H1 (cell line): ENCODE measurements at regions not wholly inside any gene's neighbourhood (a gene's known extent, or its start where the extent isn't known, plus 50 kb on each side); places are given as distances from the start of the nearest gene placed in this dataset.

Experiments used
- CTCF ChIA-PET: fragments of 300-600 bp; sonication (Branson Sonifier 250); formaldehyde crosslinking; loops from one replicate; lab custom pipeline; 2021; ENCODE audit not compliant: partially characterized antibody; lab: Charles Lee
- POLR2A ChIA-PET: fragments of 300-600 bp; sonication (Branson Sonifier 250); formaldehyde crosslinking; loops from one replicate; lab custom pipeline; 2021; ENCODE audit warnings: inconsistent platforms; ENCODE audit not compliant: partially characterized antibody; lab: Charles Lee
- DNase-seq, 2 experiments: peaks; one replicate each; pipeline versions ENCODE4 v3.0.0 to v3.0.0-alpha.2; 2010 to 2022; ENCODE audit warnings: low spot score in 2 of 2, low read depth in 1 of 2, mixed read lengths in 1 of 2
- FAIRE-seq: peaks from 2 replicates; lab custom pipeline; 2011; peaks lifted over from hg19 to GRCh38; lab: Jason Lieb, UNC
- H2AFZ ChIP-seq: 2 replicates; pipeline ENCODE4 v1.8.1; 2012; ENCODE audit warnings: low read length, inconsistent platforms
- H2AK5ac ChIP-seq: 2 replicates; pipeline ENCODE4 v1.6.1; 2013; ENCODE audit warnings: low read depth, low read length
- H2BK120ac ChIP-seq: replicated peaks from 2 replicates; pipeline ENCODE3; 2013; ENCODE audit warnings: low read depth, low read length, inconsistent platforms
- H2BK12ac ChIP-seq: 2 replicates; pipeline ENCODE4 v1.6.1; 2013; ENCODE audit warnings: low read depth, low read length
- H2BK15ac ChIP-seq: 2 replicates; pipeline ENCODE4 v1.6.1; 2013; ENCODE audit warnings: low read length
- H2BK20ac ChIP-seq: 2 replicates; pipeline ENCODE4 v1.6.1; 2013; ENCODE audit warnings: low read length
- H2BK5ac ChIP-seq: 2 replicates; pipeline ENCODE4 v1.6.1; 2013; ENCODE audit warnings: low read depth, low read length
- H3K14ac ChIP-seq: 2 replicates; pipeline ENCODE4 v1.6.1; 2013; ENCODE audit warnings: inconsistent platforms; ENCODE audit not compliant: insufficient read length
- H3K18ac ChIP-seq: 2 replicates; pipeline ENCODE4 v1.6.1; 2013; ENCODE audit warnings: low read length; ENCODE audit errors: extremely low read depth
- H3K23ac ChIP-seq: 2 replicates; pipeline ENCODE4 v1.6.1; 2013; ENCODE audit warnings: inconsistent platforms; ENCODE audit not compliant: insufficient read length
- H3K23me2 ChIP-seq: 2 replicates; pipeline ENCODE4 v1.6.1; 2013; ENCODE audit warnings: low read depth, low read length
- H3K27ac ChIP-seq: 2 replicates; pipeline ENCODE4 v1.6.1; 2011; ENCODE audit warnings: low read depth, low read length, inconsistent platforms
- H3K27me3 ChIP-seq, 4 experiments: replicated peaks in 1 of 4; 1 replicate in 1 of 4; 2 replicates in 3 of 4; pipeline versions ENCODE4 v1.6.1 to v1.8.1; 2011 to 2013; ENCODE audit warnings: low read length in 3 of 4, mild to moderate bottlenecking in 3 of 4, inconsistent platforms in 2 of 4, mixed read lengths in 2 of 4, moderate library complexity in 1 of 4; ENCODE audit not compliant: control insufficient read depth in 3 of 4, insufficient read depth in 3 of 4; ENCODE audit errors: extremely low read depth in 1 of 4
- H3K36me3 ChIP-seq, 4 experiments: 2 replicates each; pipeline versions ENCODE4 v1.6.1 to v1.8.1; 2011 to 2013; ENCODE audit warnings: mild to moderate bottlenecking in 4 of 4, low read length in 3 of 4, moderate library complexity in 2 of 4, control low read depth in 1 of 4, inconsistent platforms in 1 of 4; ENCODE audit not compliant: insufficient read depth in 4 of 4, control insufficient read depth in 2 of 4
- H3K4ac ChIP-seq: replicated peaks from 2 replicates; pipeline ENCODE3; 2013; ENCODE audit warnings: low read length, low read depth, mixed read lengths, inconsistent platforms; ENCODE audit not compliant: insufficient read length
- H3K4me1 ChIP-seq, 4 experiments: replicated peaks in 1 of 4; 1 replicate in 1 of 4; 2 replicates in 3 of 4; pipeline versions ENCODE4 v1.6.1 to v1.8.1; 2011 to 2013; ENCODE audit warnings: low read length in 3 of 4, inconsistent platforms in 2 of 4, mixed read lengths in 1 of 4; ENCODE audit not compliant: insufficient read depth in 4 of 4, control insufficient read depth in 3 of 4
- H3K4me2 ChIP-seq, 2 experiments: 2 replicates each; pipeline versions ENCODE4 v1.6.1 to v1.8.1; 2011 to 2013; ENCODE audit warnings: low read depth in 2 of 2, low read length in 2 of 2, control low read depth in 1 of 2, inconsistent platforms in 1 of 2, mild to moderate bottlenecking in 1 of 2; ENCODE audit not compliant: insufficient read depth in 1 of 2
- H3K4me3 ChIP-seq, 4 experiments: fragments of 200-600, 300-600 bp in 1 of 4; sonication (generic), shearing (Covaris generic), sonication (Bioruptor Twin) in 1 of 4; 2 replicates each; pipeline versions ENCODE4 v1.5.1 to v1.8.1; 2011 to 2016; ENCODE audit warnings: low read length in 4 of 4, low read depth in 3 of 4, control low read depth in 2 of 4, inconsistent platforms in 2 of 4, mild to moderate bottlenecking in 2 of 4, mixed read lengths in 1 of 4, moderate library complexity in 1 of 4; ENCODE audit not compliant: insufficient read depth in 2 of 4; ENCODE audit errors: extremely low read depth in 1 of 4
- H3K56ac ChIP-seq: replicated peaks from 2 replicates; pipeline ENCODE3; 2013; ENCODE audit warnings: low read depth, mild to moderate bottlenecking, mixed read lengths, low read length, inconsistent platforms; ENCODE audit not compliant: insufficient read length
- H3K79me1 ChIP-seq: 2 replicates; pipeline ENCODE4 v1.6.1; 2013; ENCODE audit warnings: low read depth, low read length, control low read depth
- H3K79me2 ChIP-seq, 2 experiments: 2 replicates each; pipeline versions ENCODE4 v1.6.1 to v1.8.1; 2012 to 2013; ENCODE audit warnings: low read length in 2 of 2, mild to moderate bottlenecking in 2 of 2, inconsistent platforms in 1 of 2; ENCODE audit not compliant: insufficient read depth in 2 of 2, control insufficient read depth in 1 of 2
- H3K9ac ChIP-seq, 4 experiments: replicated peaks in 1 of 4; 1 replicate in 1 of 4; 2 replicates in 3 of 4; pipeline versions ENCODE4 v1.6.1 to v1.8.1; 2011 to 2013; ENCODE audit warnings: low read depth in 3 of 4, low read length in 3 of 4, control low read depth in 2 of 4, mild to moderate bottlenecking in 2 of 4, moderate library complexity in 2 of 4, inconsistent platforms in 1 of 4; ENCODE audit errors: extremely low read depth in 1 of 4
- H3K9me3 ChIP-seq, 2 experiments: 2 replicates each; pipeline versions ENCODE4 v1.6.1 to v1.8.1; 2012 to 2013; ENCODE audit warnings: mild to moderate bottlenecking in 2 of 2, moderate library complexity in 2 of 2, control low read depth in 1 of 2, inconsistent platforms in 1 of 2, low read depth in 1 of 2, low read length in 1 of 2, mixed read lengths in 1 of 2; ENCODE audit not compliant: insufficient read depth in 2 of 2
- H4K20me1 ChIP-seq, 2 experiments: replicated peaks in 1 of 2; 2 replicates each; pipeline versions ENCODE3 to v1.8.1; 2011 to 2013; ENCODE audit warnings: inconsistent platforms in 2 of 2, low read length in 2 of 2, mild to moderate bottlenecking in 1 of 2; ENCODE audit not compliant: insufficient read depth in 2 of 2, control insufficient read depth in 1 of 2
- H4K5ac ChIP-seq: 2 replicates; pipeline ENCODE4 v1.6.1; 2013; ENCODE audit warnings: low read length, low read depth, mixed read lengths, inconsistent platforms; ENCODE audit not compliant: insufficient read length
- H4K8ac ChIP-seq: 2 replicates; pipeline ENCODE4 v1.8.0; 2013; ENCODE audit warnings: mild to moderate bottlenecking, moderate library complexity, low read length, inconsistent platforms; ENCODE audit not compliant: insufficient read depth; ENCODE audit errors: extremely low read depth
- H4K91ac ChIP-seq: replicated peaks from 2 replicates; pipeline ENCODE3; 2013; ENCODE audit warnings: low read length, mixed read lengths, inconsistent platforms; ENCODE audit not compliant: insufficient read length
- ASH2L ChIP-seq: fragments of 200-600, 300-600 bp; sonication (generic); IDR thresholded peaks from one replicate; pipeline ENCODE4 v1.7.1; 2017; ENCODE audit warnings: low read length
- BCL11A ChIP-seq, 2 experiments: IDR thresholded peaks; one replicate each; pipeline ENCODE4 v1.6.1; 2011; ENCODE audit warnings: low read depth in 2 of 2, low read length in 2 of 2, mild to moderate bottlenecking in 2 of 2
- E2F6 ChIP-seq: IDR thresholded peaks from 2 replicates; pipeline ENCODE4 v1.6.1; 2012; ENCODE audit warnings: inconsistent platforms
- EZH2 ChIP-seq: fragments of 200-600 bp; sonication (generic); IDR thresholded peaks from 2 replicates; pipeline ENCODE4 v1.7.1; 2012; ENCODE audit warnings: low read depth, mild to moderate bottlenecking, moderate library complexity, low read length, inconsistent platforms; ENCODE audit not compliant: severe bottlenecking
- HDAC2 ChIP-seq, 2 experiments: fragments of 300-600 bp in 1 of 2; sonication (generic) in 1 of 2; IDR thresholded peaks; 2 replicates each; pipeline ENCODE4 v1.6.1; 2011 to 2012; ENCODE audit warnings: low read depth in 2 of 2, low read length in 2 of 2, mild to moderate bottlenecking in 2 of 2, moderate library complexity in 2 of 2, borderline replicate concordance in 1 of 2, inconsistent platforms in 1 of 2
- HDAC6 ChIP-seq: IDR thresholded peaks from one replicate; pipeline ENCODE4 v1.7.1; 2012; ENCODE audit warnings: low read depth, mild to moderate bottlenecking, inconsistent platforms, low read length, moderate library complexity
- NRF1 ChIP-seq: IDR thresholded peaks from 2 replicates; pipeline ENCODE4 v1.6.1; 2011; ENCODE audit warnings: mild to moderate bottlenecking, low read depth, low read length, improper control_type of control experiment
- PHF8 ChIP-seq: fragments of 200-600 bp; sonication (generic); conservative IDR thresholded peaks from 2 replicates; pipeline ENCODE4 v1.7.1; 2012; ENCODE audit warnings: low read depth, mild to moderate bottlenecking, inconsistent platforms, low read length, moderate library complexity
- RBBP5 ChIP-seq: IDR thresholded peaks from 2 replicates; pipeline ENCODE4 v1.7.1; 2012; ENCODE audit warnings: low read depth, mild to moderate bottlenecking, inconsistent platforms, low read length, moderate library complexity, borderline replicate concordance
- RNF2 ChIP-seq: fragments of 200-900, 300-1000 bp; sonication (generic); IDR thresholded peaks from 2 replicates; pipeline ENCODE4 v1.7.1; 2016; ENCODE audit warnings: borderline replicate concordance, low read depth, mild to moderate bottlenecking, antibody characterized with exemption, low read length; ENCODE audit not compliant: poor library complexity, severe bottlenecking; ENCODE audit errors: missing control alignments
- SIX5 ChIP-seq: IDR thresholded peaks from 2 replicates; pipeline ENCODE4 v1.6.1; 2011; ENCODE audit warnings: mild to moderate bottlenecking, low read depth, low read length
- SP4 ChIP-seq: IDR thresholded peaks from 2 replicates; pipeline ENCODE4 v1.6.1; 2012; ENCODE audit warnings: low read length, inconsistent platforms
- TBP ChIP-seq: IDR thresholded peaks from 2 replicates; pipeline ENCODE4 v1.6.1; 2011; ENCODE audit warnings: low read depth, low read length, improper control_type of control experiment
- WGBS, 2 experiments: shearing (Covaris generic) in 1 of 2; methylation state at CpG; one replicate each; pipeline versions ENCODE4 v1.1.6 to v1.1.7; 2013 to 2015; ENCODE audit warnings: low lambda C conversion rate in 2 of 2, mixed read lengths in 2 of 2, inconsistent platforms in 1 of 2, low coverage in 1 of 2, missing lambda C conversion rate in 1 of 2; ENCODE audit not compliant: insufficient replicate concordance in 2 of 2, insufficient coverage in 1 of 2, insufficient read length in 1 of 2; ENCODE audit errors: extremely low coverage in 1 of 2, missing lambda C conversion rate in 1 of 2; 5-methylcytosine and 5-hydroxymethylcytosine counted together

DNA sequence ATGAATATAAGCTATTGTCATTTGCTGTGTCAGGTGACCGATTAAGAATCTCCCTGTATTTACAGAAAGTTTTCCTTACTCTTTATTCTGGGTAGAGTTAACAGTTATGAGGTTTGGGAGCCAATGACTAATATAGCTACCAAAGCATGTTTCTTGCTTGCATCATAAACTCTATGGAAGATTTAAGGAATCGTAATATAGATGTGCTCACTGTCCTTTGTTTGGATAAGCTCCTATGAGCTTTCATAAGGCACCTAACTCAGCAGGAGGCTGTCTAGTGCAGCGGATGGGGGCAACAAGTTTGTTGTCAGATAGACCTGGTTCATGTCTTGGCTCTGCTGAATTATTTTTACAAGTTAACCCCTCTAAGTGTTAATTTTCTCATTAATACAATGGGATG, 75.0 kb upstream of the PAQR3 start:
- Histone ChIP-seq H2BK120ac (no peak overlapping the region), H3K9me3 (no peaks in the 10 kb centered on the region), H3K4me1 (no peaks in the 10 kb centered on the region), H3K36me3 (no peaks in the 10 kb centered on the region), H3K79me2 (no peaks in the 10 kb centered on the region), H3K4me2 (no peak overlapping the region), H3K18ac (no peak overlapping the region), H3K23ac (no peak overlapping the region), H3K4ac (no peak overlapping the region), H2AFZ (no peak overlapping the region), H3K14ac (no peak overlapping the region), H3K4me3 (no peak overlapping the region), H4K91ac (no peak overlapping the region), H2BK20ac (no peak overlapping the region), H3K27me3 (no peaks in the 10 kb centered on the region), H4K5ac (no peak overlapping the region), H3K79me1 (no peaks in the 10 kb centered on the region), H2BK5ac (no peak overlapping the region), H4K20me1 (no peaks in the 10 kb centered on the region), H4K8ac (no peak overlapping the region), H3K9ac (no peak overlapping the region), H2AK5ac (no peak overlapping the region), H2BK12ac (no peak overlapping the region), H2BK15ac (no peak overlapping the region), H3K27ac (no peak overlapping the region), H3K56ac (no peak overlapping the region), H3K23me2 (no peaks in the 10 kb centered on the region)
- no peak for FAIRE-seq
- CTCF ChIA-PET: interaction anchor here (0.5 to 1.3 kb wide), 4 partner anchors 9 to 1098 kb away, joined by 3 to 5 read pairs (median 3); no protein-coding TSS in a partner anchor
- 79% methylated on average over 3 of the region's 3 CpGs; no CpG with 5 or more reads in 1 of the 2 experiments for WGBS, 2 experiments
- POLR2A ChIA-PET: no interaction called here
- DNase-seq: no peak
- TF ChIP-seq EZH2 (no peak), HDAC6 (no peak), BCL11A (IDR thresholded peaks at IDR 0.05; ENCODE audit: low read depth in 2 of 2, low read length in 2 of 2) (no peak), SIX5 (no peak), E2F6 (no peak), RBBP5 (no peak), HDAC2 (IDR thresholded peaks at IDR 0.05; ENCODE audit: borderline replicate concordance in 1 of 2, low read depth in 2 of 2, low read length in 2 of 2) (no peak), ASH2L (no peak), SP4 (no peak), TBP (no peak), RNF2 (no peak), NRF1 (no peak), PHF8 (no peak)
